ENCODE measurements at regions not wholly inside any gene's neighbourhood (a gene's known extent, or its start where the extent isn't known, plus 50 kb on each side); places are given as distances from the start of the nearest gene placed in this dataset.

DNA sequence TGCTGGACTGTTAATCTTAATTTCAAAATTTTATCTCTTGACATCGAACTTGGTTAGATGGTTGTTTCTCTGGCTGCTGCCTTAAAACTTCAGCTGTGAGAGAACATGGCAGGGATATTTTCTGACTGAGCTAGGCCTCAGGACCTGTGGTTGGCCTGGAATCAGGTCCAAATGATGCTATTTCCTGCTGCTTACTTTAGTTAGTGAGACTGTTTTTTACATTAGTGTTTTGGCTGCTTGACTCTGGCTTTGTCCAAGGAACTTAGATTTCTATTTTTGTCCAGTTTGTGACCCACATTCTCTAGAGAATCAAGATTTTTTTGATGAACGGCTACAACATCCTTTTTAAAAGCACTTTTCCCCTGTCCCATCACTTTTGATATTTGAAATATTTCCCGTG is 497.9 kb upstream of the SGO1 start:
- DNase-seq (ENCODE audit: low read depth, low spot score) (no peak), ATAC-seq (no peak)
- no TSS peak for BruUV-seq (replicated peaks)
- ChIA-PET POLR2A (no interaction called here), CTCF (no interaction called here)
- Histone ChIP-seq H3K4me1 (ENCODE audit: control insufficient read depth, insufficient read depth, low read length) (no peaks in the 10 kb centered on the region), H3K27ac (ENCODE audit: low read length) (no peak overlapping the region), H3K36me3 (ENCODE audit: control insufficient read depth, insufficient read depth, low read length) (no peaks in the 10 kb centered on the region), H3K27me3 (ENCODE audit: control insufficient read depth, insufficient read depth, low read length) (no peaks in the 10 kb centered on the region), H3K4me3 (ENCODE audit: low read depth in 2 of 2, low read length in 2 of 2) (no peak overlapping the region), H3K9me3 (ENCODE audit: control insufficient read depth, insufficient read depth, low read depth, low read length) (no peaks in the 10 kb centered on the region)
- in situ Hi-C loops (cut with HindIII; ENCODE audit: low pct_unique_long_range_greater_than_20kb, low sequenced_read_pairs): no loop called here
- intact Hi-C loops (cut with micrococcal nuclease; ENCODE audit: unreplicated experiment): no loop called here
- no peak for TF ChIP-seq TCF7L2 (IDR thresholded peaks at IDR 0.05; ENCODE audit: low read depth, low read length)

DNA sequence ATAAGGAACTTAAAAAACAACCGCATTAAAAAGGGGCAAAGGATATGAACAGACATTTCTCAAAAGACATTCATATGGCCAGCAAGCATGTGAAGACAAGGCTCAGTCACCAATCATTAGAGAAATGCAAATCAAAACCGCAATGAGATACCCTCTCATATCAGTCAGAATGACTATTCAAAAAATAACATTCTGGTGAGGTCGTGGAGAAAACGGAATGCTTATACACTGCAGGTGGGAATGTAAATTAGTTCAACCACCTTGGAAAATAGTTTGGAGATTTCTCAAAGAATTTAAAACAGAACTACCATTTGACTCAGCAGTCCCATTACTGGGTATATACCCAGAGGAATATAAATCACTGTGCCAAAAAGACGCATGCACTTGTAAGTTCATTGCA is 496.6 kb upstream of the SGO1 start:
- CTCF ChIA-PET: no interaction called here
- TF ChIP-seq SIN3A (IDR thresholded peaks at IDR 0.05; ENCODE audit: borderline replicate concordance, insufficient read depth, low read depth, low read length): no peak
- TF ChIP-seq, protein P1, sequence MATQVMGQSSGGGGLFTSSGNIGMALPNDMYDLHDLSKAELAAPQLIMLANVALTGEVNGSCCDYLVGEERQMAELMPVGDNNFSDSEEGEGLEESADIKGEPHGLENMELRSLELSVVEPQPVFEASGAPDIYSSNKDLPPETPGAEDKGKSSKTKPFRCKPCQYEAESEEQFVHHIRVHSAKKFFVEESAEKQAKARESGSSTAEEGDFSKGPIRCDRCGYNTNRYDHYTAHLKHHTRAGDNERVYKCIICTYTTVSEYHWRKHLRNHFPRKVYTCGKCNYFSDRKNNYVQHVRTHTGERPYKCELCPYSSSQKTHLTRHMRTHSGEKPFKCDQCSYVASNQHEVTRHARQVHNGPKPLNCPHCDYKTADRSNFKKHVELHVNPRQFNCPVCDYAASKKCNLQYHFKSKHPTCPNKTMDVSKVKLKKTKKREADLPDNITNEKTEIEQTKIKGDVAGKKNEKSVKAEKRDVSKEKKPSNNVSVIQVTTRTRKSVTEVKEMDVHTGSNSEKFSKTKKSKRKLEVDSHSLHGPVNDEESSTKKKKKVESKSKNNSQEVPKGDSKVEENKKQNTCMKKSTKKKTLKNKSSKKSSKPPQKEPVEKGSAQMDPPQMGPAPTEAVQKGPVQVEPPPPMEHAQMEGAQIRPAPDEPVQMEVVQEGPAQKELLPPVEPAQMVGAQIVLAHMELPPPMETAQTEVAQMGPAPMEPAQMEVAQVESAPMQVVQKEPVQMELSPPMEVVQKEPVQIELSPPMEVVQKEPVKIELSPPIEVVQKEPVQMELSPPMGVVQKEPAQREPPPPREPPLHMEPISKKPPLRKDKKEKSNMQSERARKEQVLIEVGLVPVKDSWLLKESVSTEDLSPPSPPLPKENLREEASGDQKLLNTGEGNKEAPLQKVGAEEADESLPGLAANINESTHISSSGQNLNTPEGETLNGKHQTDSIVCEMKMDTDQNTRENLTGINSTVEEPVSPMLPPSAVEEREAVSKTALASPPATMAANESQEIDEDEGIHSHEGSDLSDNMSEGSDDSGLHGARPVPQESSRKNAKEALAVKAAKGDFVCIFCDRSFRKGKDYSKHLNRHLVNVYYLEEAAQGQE (IDR thresholded peaks at IDR 0.05; ENCODE audit: insufficient read depth in 1 of 2, low read depth in 2 of 2, low read length in 1 of 2): no peak
- TF ChIP-seq POLR2AphosphoS5 (IDR thresholded peaks at IDR 0.05; ENCODE audit: low read depth, low read length): no peak
- TF ChIP-seq, protein P2, sequence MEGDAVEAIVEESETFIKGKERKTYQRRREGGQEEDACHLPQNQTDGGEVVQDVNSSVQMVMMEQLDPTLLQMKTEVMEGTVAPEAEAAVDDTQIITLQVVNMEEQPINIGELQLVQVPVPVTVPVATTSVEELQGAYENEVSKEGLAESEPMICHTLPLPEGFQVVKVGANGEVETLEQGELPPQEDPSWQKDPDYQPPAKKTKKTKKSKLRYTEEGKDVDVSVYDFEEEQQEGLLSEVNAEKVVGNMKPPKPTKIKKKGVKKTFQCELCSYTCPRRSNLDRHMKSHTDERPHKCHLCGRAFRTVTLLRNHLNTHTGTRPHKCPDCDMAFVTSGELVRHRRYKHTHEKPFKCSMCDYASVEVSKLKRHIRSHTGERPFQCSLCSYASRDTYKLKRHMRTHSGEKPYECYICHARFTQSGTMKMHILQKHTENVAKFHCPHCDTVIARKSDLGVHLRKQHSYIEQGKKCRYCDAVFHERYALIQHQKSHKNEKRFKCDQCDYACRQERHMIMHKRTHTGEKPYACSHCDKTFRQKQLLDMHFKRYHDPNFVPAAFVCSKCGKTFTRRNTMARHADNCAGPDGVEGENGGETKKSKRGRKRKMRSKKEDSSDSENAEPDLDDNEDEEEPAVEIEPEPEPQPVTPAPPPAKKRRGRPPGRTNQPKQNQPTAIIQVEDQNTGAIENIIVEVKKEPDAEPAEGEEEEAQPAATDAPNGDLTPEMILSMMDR (IDR thresholded peaks at IDR 0.05): no peak
- TF ChIP-seq TCF7L2 (IDR thresholded peaks at IDR 0.05; ENCODE audit: low read depth, low read length): no peak
- POLR2A ChIA-PET: no interaction called here
- Histone ChIP-seq H3K4me1 (ENCODE audit: control insufficient read depth, insufficient read depth, low read length) (no peaks in the 10 kb centered on the region), H3K36me3 (ENCODE audit: control insufficient read depth, insufficient read depth, low read length) (no peaks in the 10 kb centered on the region), H3K27ac (ENCODE audit: low read length) (no peak overlapping the region), H3K4me3 (ENCODE audit: low read depth in 2 of 2, low read length in 2 of 2) (no peak overlapping the region), H3K9me3 (ENCODE audit: control insufficient read depth, insufficient read depth, low read depth, low read length) (no peaks in the 10 kb centered on the region), H3K27me3 (ENCODE audit: control insufficient read depth, insufficient read depth, low read length) (no peaks in the 10 kb centered on the region)
- DNase-seq (ENCODE audit: low read depth, low spot score): no peak
- no TSS peak for BruUV-seq (replicated peaks)
- in situ Hi-C loops (cut with HindIII; ENCODE audit: low pct_unique_long_range_greater_than_20kb, low sequenced_read_pairs): no loop called here
- intact Hi-C loops (cut with micrococcal nuclease; ENCODE audit: unreplicated experiment): no loop called here
- ATAC-seq: no peak

DNA sequence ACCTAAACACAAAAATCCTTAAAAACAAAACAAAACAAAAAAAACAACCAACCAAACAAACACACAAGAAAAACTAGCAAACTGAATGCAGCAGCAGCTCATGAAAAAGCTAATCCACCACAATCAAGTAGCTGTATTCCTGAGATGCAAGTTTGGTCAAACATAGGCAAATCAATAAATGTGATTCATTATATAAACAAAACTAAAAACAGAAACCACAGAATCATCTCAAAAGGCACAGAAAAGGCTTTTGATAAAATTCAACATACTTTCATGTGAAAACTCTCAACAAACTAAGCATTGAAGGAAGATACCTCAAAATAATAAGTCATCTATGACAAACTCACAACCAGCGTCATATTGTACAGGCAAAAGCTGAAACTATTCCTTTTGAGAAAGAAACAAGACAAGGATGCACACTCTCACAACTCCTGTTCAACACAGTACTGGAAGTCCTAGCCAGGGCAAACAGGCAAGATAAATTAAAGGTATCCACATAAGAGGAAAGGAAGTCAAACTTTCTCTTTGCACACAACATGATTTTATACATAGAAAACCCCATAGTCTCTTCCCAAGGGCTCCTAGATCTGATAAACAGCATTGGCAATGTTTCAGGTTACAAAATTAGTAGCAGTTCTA is 495.1 kb upstream of the SGO1 start:
- Histone ChIP-seq H3K4me1 (ENCODE audit: control insufficient read depth, insufficient read depth, low read length) (no peaks in the 10 kb centered on the region), H3K4me3 (ENCODE audit: low read depth in 2 of 2, low read length in 2 of 2) (no peak overlapping the region), H3K27me3 (ENCODE audit: control insufficient read depth, insufficient read depth, low read length) (no peaks in the 10 kb centered on the region), H3K27ac (ENCODE audit: low read length) (no peak overlapping the region), H3K36me3 (ENCODE audit: control insufficient read depth, insufficient read depth, low read length) (no peaks in the 10 kb centered on the region), H3K9me3 (ENCODE audit: control insufficient read depth, insufficient read depth, low read depth, low read length) (no peaks in the 10 kb centered on the region)
- no TSS peak for BruUV-seq (replicated peaks)
- DNase-seq (ENCODE audit: low read depth, low spot score) (no peak), ATAC-seq (no peak)
- ChIA-PET CTCF (no interaction called here), POLR2A (no interaction called here)
- in situ Hi-C loops (cut with HindIII; ENCODE audit: low pct_unique_long_range_greater_than_20kb, low sequenced_read_pairs): no loop called here
- intact Hi-C loops (cut with micrococcal nuclease; ENCODE audit: unreplicated experiment): no loop called here
- TF ChIP-seq, protein P1 (IDR thresholded peaks at IDR 0.05; ENCODE audit: insufficient read depth in 1 of 2, low read depth in 2 of 2, low read length in 1 of 2): no peak
- TF ChIP-seq POLR2AphosphoS5 (IDR thresholded peaks at IDR 0.05; ENCODE audit: low read depth, low read length): no peak
- no peak for TF ChIP-seq SIN3A (IDR thresholded peaks at IDR 0.05; ENCODE audit: borderline replicate concordance, insufficient read depth, low read depth, low read length)
- TF ChIP-seq, protein P2 (IDR thresholded peaks at IDR 0.05): no peak
- no peak for TF ChIP-seq TCF7L2 (IDR thresholded peaks at IDR 0.05; ENCODE audit: low read depth, low read length)

All from Panc1 (cell line).